GM18868 (cell line): ENCODE measurements at regions not wholly inside any gene's neighbourhood (a gene's known extent, or its start where the extent isn't known, plus 50 kb on each side); places are given as distances from the start of the nearest gene placed in this dataset.
"Not testable (repeated sequence)": the region's sequence is repeated elsewhere in the genome, so short reads cannot be mapped to it uniquely, and the experiment has no call there.

Source experiments
- ATAC-seq: cut with Tn5 transposase; IDR thresholded peaks from one replicate; pipeline ENCODE4 v1.9.1; 2021; ENCODE audit warnings: mild to moderate bottlenecking, moderate library complexity; ENCODE audit not compliant: unreplicated experiment

DNA sequence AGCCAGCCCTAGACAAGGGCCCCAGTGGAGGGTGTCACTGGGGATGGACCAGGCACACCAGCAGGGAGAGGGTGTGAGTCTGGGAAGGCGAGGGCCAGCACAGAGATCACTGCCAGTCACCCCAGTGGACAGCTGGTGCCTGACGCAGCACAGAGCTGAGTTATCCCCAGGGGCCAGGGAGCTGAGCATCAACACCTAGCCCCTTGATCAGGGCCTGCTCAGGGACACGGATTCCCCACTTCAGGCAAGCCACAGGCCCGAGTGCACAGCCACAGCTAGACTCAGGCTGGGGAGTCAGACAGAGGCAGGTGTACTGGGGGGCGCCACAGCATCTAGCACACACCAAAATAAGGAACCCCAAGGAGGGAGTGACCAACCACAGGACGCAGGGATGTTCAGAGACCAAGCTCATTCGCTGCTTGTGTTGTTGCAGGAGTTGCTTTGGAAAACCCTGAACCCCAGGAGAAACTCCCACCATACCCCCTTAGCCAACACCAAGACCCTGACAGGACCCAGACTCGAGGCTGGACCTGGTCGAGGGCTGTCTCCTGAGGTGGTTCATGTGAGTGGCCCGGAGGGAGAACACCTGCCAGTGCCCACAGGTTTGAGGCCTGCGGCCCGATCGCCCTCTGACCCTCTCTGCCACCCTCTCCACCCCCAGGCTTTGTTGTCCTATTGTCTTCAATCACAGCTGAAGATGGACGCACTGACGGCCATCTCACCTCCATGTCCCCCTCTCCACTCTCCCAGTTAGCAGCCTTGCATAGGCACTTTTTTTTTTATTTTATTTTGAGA lies 146.8 kb downstream of the TPRA1 start:
- no peak for ATAC-seq

DNA sequence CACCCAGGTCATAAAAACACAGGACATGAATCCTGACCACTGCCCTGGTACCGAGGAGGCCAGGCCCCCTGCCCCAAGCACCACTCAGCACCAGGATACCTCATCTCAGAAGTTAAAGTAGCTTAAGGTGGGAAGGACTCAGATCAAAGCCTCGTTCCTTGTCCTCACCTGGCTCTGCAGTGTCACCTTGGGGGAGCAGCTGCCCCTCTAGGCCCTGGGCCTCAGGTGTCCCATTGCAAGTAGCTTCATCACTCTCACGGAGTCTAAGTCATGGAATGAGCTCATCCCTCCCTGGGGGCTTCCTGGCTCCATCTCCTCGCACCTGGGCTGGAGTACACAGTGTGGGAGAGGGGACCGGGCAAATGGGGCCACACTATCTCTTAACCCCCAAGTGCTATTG lies 148.0 kb downstream of the TPRA1 start:
- no peak for ATAC-seq

DNA sequence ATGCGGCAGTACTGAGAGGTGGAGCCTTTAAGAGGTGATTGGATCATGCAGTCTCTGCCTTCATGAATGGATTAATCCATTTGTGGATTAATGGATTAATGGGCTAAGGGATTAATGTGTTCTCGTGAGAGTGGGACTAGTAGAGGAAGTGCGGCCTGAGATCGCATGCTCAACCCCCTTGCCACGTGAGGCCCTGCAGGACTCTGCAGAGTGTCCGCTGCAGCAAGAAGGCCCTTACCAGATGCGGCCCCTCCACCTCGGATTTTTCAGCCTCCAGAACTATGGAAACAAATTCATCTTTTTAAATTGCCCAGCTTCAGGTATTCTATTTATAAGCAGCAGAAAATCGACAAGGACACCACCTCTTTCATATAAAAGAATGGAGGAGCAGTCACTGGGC lies 148.8 kb downstream of the TPRA1 start:
- no peak for ATAC-seq

DNA sequence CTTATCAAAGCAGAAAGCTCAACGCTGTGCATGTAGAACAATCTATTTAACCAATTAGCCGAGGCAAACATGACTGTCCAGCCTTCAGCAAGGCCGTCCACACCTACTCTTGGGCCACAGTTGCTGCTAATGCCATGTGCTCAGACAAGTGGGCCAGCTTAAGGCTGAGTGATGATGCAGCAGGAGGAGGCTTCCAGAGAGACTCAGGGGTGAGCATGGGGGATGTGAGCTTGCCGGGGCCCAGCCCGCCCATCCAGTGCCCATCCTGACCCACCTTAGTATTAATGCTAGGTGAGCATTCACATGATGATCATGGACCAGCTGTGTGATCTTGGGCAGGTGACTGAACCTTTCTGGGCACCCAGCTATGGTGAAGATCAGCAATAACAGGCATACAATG lies 150.1 kb downstream of the TPRA1 start:
- ATAC-seq = no peak

DNA sequence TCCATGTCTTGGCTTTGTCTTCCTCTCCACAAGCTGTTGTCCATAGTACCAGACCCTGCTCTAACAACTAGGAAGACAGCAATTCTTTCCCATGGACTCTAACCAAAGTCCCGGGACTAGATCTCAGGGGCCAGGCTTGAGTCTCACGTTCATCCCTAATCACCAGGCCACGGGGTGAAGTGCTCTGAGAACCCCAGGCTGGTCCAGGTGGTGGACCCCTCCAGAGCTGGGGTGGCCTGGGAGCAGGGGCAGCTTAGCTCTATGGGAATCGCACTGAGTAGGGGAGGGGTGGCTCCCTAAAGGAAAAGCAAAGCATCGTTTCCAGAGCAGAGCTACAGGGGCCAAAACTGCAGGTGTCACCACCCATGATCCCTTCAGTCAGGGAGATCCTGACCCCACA lies 150.9 kb downstream of the TPRA1 start:
- no peak for ATAC-seq

DNA sequence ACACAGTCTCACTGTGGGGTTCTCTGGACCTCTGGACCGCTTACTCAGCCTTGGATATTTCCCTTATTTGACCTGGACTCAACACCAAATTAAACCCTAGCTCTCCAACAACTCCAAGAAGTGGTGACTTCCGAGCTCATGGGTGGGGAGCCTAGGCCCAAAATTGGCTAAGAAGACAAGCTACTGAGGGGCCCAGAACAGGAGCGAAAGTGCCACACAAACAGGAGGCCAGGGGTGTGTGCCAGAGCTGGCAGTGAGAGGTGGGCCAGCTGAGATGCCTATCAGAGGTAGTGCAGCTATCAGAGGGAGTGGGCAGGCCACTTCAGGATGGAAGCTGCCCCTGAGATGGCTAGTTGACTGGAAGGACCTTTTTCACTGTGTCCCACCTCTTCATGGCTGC lies 151.1 kb upstream of the PRR20G start:
- ATAC-seq = no peak

DNA sequence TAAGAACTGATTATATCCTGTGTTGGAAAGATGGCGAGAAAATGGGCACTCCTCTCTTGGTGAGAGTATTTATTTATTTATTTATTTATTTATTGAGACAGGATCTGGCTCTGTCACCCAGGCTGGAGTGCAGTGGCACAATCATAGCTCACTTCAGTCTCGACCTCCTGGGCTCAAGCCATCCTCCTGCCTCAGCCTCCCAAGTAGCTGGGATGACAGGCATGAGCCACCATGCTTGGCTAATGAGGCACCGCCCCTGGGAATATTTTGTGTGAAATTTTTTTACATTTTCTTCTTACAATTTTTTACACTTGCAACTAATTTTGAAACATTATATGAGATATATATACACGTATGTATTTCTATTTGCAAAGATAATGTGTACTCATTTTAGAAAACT lies 150.5 kb upstream of the PRR20G start:
- ATAC-seq = no peak

DNA sequence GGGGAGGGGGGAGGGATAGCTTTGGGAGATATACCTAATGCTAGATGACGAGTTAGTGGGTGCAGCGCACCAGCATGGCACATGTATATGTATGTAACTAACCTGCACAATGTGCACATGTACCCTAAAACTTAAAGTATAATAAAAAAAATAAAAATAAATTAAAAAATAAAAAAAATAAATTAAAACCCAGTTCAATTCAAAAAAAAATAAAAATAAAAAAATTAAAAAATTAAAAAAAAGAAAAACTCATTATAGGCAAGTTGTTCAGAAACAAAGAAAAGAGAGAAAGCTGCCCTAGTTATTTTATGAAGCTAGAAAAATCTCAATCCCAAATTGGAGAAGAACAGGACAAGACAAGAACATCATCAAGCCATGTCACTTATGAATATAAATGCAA lies 147.5 kb upstream of the PRR20G start:
- not testable (repeated sequence) for ATAC-seq

DNA sequence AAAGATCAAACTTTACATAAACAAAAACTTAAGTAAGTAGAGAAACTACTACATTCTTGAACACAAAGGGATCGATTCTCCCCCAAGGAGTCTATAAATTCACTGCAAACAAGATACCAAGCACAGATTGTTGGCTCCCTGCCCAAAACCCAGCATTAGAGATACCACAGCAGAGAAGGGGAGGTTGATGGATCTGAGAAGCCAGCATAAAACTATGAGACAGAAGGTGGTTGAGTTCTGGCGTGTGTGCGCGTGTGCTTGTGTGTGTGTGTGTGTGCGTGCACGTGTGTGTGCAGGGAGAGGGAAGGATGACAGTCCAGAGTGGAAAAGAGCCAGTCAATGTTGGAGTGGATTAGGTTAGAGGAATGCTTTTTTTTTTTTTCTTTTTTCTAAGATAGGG lies 143.2 kb upstream of the PRR20G start:
- ATAC-seq = no peak

DNA sequence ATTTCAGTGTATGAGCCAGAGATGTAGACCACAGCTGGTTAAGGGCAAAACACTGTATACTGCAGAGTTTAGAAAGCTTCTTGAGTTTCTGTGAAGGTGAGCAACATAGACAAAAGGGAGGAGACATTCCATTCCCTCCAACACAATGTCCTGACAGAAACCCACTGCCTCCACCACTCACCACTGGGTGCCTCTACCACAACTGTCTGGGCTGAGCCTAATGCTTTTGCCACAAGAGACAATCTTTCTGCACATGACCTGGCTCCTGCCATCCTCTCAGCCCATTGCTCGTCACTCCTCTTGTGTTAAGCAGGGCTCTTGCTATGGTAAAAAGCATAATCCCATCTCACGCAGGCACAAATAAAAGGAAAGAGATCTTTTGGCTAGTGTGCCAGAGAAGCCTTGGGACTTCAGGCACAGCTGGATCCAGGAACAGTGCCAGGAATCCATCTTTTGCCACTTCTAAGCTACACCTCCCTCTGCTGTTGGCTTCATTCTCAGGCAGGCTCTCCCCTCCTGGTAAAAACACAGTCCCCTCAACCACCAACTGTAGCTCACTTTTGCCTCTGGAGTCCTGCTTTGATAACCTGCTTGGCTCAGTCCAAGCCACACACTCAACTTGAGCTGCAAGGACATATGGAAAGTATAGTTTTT lies 140.6 kb upstream of the PRR20G start:
- no peak for ATAC-seq

DNA sequence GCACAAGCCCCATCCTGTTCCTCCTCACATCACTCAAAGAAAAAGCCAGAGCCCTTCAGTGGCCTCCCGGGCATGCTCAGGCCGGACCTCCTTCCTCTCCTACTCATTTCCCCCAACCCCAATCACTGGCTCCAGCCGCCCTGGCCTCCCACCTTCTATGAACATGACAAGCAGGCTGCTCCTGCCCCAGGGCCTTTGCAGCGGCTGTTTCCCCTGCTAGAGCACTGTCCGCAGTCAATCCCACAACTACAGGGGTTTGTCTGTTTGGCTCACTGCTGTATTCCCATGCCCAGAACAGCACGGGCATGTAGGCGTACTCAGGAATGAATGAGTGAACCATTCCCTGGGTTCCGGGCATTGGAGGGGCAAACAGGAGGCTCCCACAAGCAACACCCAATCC lies 139.8 kb upstream of the PRR20G start:
- ATAC-seq = no peak

DNA sequence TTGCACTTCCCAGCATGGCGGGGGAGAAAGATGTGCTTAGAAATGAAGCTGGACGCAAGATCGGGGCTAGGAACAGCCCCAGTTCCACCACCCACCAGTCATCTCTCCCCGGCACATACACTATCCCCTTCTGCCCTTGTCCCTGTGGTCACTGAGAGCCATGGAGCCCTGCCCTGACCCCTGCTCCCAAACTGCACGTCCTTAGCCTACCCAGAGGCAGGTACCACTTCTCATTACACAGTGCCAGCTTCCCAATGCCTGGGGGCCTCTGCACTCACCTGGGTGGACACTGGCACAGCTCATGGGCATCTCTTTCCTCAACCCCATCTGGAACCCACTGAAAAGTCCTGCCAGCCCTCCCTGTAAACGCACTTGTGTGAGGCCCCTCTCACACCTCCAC lies 139.3 kb upstream of the PRR20G start:
- ATAC-seq = no peak

DNA sequence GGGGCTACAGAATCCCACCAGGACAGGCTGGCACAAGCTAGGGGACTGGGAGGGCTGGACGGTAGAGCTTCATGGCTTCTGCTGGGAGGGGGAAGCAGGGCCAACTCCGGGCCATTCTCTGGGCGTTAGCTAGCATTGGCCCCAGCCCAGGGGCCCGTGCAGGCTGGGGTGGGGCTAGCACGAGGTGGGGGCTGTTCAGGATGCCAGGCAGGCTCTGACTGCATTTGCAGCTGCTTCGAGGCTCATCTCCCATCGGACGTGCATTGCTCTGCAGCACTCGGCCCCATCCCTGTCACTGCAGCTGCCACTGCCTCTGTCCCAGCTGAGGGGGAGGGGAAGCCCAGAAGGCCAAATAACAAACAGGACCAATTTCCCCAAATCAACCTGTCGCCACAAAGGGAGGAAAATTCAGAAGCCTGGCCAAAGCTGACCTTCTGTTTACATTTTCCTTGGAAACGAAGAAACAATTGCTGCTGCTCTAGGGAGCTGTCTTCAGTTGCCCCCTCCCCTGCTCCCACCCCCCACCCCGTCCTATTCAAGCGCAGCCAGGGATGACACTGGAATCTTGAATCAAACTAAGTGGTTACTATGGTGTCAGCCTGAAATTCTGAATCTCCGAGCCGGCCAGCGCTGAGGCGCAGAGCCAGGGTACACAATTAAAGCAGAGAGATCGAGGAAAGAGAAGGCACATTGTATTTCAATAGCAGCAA lies 138.8 kb upstream of the PRR20G start:
- ATAC-seq = no peak

DNA sequence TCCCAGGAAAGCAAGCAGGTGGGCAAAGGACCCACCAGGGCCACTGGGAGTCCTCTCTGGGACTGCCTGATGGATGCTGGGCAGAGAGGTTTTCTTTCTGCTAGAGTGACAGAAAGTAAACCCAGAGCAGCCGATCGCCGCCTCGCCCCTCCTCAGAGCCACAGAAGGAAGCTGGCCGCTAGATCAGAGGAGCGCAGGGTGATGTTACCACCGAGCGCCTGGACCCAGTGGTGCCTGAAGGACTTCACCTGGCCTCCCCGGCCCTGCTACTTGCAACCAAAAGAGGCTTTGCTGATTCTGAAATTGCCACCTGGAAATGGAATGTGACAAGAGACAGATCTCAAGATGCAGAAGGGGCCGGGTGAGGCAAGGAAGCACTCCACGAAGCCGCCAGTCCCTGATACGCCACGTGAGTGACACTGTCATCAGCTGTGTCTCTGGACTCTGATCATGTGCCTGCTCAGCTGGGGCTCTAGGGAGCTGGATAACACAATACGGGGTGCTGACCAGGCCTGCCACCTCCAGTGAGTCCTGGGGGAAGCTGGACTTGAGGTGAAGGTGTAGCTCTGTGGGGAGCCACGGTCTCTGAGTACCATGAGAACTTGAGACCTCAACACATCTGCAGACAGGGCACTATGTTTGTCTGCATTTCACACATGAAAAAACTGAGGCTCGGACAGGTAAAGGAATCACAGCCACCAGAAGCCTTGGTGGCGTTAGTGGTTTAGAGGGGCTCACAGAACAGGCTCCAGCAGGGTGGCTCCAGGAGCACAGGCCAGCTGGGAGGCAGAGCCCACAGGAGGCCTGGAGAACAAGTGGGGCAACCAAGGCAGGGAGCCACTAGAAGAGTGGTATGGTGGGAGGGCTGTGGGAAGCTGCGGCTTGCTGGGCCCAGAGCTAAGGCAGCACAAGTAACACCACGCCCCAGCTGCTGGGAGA lies 137.9 kb upstream of the PRR20G start:
- no peak for ATAC-seq

DNA sequence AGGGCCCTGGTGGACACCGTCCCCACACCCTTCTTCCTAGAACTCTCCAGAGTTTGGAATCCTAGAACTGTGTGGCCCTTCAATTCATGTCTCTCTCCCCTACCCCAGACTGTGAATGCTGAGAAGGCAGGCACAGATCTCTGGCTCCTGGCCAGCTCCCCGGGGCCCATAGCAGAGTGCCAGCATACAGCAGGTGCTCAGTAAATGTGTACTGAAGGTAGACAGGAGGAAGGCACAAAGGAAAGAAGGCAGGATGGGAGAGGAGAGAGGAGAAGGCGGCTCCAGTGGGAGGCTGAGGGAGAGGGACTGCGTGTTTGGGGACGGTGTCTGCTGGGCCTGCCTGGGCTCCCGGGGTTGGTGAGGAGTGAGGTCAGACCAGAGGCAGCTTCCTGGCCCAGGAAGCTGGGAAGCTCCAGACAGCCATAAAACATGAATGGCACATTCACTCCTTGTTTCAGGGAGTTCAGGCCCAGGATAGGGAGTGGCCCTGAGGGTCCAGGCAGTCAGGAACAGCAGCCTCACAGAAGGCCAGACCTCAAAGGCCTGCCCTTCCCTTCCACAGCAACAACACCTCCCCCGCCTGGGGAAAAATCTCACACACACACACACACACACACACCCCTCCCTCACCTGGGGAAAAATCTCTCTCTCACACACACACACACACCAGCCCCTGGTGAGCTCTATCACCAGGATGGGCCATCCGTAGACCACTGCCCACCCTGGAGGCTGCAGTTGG lies 137.1 kb upstream of the PRR20G start:
- no peak for ATAC-seq

DNA sequence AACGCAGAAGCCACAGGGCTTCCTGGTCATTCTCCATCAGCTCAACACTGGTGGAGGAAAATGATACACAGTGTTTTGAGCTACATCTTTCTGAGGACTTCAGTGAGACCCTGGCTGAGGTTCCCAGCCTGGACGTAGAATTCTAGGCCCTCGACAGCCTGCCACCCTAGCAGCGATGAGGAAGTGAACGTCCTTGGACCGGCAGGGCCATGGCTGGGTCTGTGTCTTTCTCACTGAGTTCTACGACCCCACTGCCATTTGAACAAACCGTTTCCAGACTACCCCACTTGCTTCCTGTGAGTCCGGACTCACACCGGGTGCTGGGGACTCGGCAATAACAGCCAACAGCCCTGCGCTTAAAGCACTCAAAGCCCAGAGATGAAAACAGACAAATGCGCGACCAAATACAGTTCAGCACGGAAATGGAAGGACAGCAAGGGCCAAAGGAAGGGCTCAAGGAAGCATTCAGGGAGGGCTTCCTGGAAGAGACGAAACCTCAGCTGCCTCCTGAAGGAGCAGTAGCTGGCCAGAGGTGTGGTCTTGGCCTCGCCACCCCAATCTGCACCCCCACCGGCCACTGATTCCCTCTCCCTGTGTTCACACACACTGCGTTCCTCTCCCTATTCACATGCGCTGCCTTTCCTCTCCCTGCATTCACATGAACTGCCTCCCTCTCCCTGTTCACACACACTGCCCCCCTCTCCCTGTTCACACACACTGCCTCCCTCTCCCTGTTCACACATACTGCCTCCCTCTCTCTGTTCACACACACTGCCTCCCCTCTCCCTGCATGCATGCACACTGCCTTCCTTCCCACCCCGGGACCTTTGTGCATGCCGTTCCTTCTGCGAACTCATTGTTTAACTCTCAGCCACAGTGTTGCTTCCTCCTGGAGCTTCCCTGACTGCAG lies 136.3 kb upstream of the PRR20G start:
- ATAC-seq = no peak

DNA sequence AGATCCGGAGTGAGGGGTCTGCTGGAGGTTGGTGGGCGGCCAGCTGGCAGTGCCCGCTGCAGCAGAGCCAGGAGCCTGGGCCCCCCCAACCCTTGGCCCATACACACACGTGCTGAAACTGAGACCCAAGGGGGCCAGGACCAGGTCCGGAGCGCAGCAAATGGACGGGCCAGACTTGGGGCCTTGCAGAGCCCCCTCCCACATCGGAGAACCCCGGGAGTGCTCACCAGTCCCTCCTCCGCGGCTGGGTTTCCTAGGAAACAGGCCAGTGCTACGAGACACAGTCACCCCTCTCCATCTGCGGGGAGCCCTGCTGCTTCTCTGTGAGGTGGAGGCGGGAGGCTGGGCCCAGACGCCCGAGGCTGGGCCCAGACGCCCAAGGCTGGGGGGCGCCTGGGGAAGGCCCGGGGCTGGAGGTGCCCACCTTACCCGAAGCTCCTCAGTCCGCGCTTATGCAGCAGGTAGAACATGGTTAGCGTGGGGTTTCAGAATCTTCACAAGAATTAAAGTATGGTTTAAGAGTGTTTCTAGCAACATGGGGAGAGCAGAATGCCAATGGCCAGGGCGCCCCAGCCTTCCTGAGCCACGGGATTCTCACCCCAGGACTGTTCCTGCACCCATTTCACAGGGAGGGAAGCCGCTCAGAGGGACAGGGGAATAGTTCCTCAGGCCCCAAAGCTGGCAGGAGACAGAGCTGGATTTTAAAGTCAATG lies 135.0 kb upstream of the PRR20G start:
- no peak for ATAC-seq

DNA sequence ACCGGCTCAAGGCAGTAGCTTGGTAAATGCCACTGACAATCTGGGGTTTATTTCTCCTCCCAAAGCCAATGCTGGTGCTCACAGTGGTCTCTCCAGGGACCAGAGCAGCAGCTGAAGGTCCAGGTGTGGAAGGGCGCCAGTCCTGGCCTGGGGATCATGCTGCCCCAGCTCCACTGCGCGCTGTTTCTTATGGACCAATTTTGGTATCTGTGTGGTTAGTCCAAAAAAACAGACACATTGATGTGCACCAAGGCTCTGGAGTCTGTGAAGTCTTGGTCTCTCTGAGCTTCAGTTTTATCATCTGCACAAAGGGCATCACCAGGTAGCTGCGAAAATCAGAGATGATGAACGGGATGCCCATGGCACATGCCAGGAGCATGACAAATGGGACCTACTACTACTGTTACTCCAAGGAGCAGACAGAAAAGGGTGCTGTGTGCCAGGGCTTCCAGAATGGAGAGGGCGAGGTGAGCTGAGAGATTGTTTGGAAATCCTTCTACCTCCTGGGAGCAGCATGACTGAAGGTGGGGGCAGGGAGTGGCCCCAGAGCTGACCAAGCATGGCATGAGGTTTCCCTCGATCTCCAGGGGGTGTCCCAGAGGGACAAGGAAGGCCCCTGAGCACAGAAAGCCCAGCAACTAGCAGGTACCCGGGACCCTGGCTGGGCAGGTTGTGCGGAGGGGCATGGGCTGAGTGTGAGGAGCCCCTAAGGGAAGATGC lies 134.3 kb upstream of the PRR20G start:
- ATAC-seq = no peak
